Stimulated activated naive CD8-positive, alpha-beta T cell treated with anti-CD3 and anti-CD28 coated beads, Interleukin-15, Interleukin-2, amounts not matched to agents 100 U/mL and 50 U/mL, for 24 hours (primary cell): ENCODE measurements at regions not wholly inside any gene's neighbourhood (a gene's known extent, or its start where the extent isn't known, plus 50 kb on each side); places are given as distances from the start of the nearest gene placed in this dataset.

Source experiments
- ATAC-seq: fragments of 150-1000 bp; cut with Tn5 transposase; one replicate; pipeline ENCODE4 v1.10.0; 2021
- DNase-seq: peaks from one replicate; pipeline ENCODE4 v3.0.0; 2021

DNA sequence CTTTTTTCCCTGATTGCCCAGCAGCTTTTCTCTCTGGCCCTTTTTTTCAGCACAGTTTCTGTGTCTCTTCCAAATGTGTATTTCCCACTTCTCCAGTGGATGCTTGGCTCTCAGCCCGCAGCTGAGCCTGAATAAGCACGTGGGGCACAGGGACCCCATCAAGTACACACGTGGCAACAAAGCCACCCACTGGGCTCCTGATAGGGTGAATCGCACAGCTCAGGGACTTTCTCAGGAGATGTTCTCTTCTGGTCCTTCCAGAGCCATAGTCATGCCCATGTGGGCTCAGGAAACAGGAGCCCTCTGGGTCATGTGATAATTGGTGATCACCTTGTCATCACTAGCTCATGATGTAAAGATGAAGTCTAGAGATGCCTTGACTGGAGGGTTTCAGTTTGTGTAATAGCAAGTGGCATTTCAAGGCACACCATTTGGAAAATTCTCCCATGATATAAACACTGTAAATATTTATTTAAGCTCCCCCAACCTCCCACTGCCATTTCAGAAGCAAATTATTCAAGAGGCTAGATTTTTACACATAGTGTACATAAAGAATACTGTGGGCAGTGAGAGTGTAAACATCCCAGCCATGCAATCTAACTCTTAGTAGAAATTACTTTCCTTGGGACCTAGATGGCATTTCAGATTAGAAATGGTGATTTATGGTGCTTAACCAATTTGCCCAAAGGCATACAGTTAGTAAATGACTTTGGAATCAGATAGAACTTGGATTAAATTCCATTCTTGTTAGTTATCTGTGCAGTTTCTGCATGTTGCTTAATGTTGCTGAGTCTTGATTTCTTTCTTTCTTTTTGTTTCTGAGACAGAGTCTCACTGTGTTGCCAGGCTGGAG lies 597.5 kb downstream of the SLC4A3 start:
- DNase-seq = no peak

DNA sequence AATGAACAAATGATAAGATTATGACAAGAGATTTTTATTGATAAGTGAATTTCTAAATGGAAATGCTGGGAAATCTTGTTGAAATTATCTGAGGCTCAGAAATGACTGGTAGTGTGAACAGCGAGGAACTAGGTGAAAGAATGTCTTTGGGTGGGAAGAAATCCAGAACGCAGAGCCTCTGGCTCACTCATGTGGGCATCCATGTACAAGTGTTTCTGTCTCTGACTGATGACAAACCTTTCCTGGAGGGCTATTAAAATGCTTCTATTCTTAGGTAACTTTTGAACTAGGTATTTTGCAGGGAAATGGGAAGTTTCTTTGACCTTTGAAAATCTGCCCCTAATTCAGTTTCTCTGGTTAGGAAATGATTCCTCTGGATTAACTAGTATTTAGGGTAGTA lies 598.6 kb downstream of the SLC4A3 start:
- ATAC-seq (no peak), DNase-seq (no peak)

More for the DNA sequence above, 597.5 kb downstream of the SLC4A3 start:
- no peak for ATAC-seq

DNA sequence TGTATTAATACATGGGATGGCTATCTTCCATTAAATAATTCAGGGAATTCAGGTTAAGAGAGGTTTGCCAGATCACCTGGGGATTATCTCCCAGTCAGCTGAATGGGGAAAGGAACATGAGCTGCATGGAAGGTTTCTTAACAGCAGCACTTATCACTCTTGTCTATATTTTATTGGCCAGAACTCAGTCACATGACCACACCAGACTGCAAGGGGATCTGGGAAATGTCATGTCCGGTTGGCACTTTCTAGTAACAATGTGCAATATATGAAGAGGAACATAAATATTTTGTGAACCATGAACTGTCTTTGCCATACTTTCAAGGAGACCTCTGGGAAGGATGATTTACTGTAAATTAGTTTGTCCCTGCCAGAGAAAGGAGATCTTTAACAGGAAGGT lies 599.1 kb downstream of the SLC4A3 start:
- ATAC-seq = no peak

DNA sequence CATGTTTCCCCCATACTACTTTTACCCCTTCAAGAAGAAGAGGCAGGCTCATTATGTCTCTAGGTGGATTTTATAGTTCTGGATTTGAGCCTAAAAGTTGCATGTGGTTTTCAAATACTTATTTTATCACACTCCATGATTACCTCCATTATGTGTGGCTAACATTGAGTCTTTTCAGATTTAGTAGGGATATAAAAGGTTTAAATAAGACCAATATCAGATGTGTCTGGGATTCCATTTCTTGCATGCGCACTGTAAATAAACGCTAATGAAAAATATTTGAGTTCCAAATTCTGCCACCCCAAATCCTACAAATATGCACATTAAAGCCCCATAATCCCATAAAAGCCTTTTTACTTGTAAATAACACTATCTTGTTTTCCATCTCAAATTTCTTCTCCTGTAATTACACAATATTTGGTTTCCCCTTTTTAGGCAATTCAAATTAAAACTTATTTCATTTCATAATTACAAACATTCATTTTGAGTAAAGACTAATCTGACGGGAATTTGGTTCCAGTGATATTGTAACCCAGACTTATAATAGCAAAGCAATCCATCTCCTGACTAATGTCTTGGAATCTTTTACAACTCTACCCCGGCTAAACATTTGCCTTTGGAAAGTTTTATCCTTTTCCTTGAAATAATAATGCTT lies 600.0 kb downstream of the SLC4A3 start:
- ATAC-seq (no peak), DNase-seq (no peak)

More for the DNA sequence above, 599.1 kb downstream of the SLC4A3 start:
- DNase-seq = no peak

DNA sequence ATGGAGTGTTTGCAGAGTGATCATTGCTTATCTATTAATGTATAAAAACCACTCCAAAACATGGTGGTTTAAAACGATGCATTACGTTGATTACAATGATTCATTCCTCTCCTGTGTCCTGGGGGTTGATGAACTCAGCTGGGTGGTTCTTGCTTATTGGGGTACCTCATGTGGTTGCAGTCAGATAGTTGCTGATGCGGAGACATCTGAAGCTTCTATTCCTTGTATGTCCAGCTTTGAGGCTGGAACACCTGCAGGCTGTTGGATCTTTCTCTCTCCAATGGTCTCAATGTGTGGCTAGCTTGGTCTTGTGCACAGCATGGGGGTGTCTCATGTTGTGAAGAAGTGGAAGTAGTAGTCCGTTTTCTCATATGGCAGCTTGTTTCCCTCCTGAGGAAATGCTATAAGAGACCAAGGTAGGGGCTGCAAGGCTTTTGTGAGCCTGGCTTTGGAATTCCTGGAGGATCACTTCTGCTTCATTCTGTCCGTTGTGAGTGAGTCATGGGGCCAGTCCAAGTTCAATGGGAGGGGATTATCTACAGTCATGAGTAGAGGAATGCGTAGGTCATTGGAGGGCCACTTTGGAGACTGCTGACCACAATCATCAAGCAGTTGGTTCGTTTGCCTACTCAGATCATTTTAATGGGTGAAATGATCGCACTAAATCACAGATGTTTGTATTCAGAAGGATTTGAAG lies 601.0 kb downstream of the SLC4A3 start:
- ATAC-seq (no peak), DNase-seq (no peak)

DNA sequence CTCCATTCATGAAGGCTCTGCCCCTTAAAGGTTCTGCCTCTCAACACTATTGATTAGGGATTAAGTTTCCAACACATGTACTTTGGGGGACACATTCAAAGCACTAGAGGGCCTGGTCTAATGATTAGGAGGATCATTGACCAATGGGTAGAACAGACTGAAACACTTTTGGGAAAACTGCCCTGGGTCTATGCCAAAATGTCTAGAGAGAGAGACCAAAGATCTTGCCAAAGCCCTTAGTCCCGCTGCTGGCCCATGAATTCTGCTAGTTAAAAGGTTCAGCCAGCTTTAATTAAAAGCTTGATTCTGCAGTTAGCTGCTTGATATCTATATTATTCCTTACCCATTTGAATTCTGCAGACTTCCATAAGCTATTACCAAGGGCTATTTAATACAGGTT lies 613.2 kb downstream of the SLC4A3 start:
- ATAC-seq (no peak), DNase-seq (no peak)

DNA sequence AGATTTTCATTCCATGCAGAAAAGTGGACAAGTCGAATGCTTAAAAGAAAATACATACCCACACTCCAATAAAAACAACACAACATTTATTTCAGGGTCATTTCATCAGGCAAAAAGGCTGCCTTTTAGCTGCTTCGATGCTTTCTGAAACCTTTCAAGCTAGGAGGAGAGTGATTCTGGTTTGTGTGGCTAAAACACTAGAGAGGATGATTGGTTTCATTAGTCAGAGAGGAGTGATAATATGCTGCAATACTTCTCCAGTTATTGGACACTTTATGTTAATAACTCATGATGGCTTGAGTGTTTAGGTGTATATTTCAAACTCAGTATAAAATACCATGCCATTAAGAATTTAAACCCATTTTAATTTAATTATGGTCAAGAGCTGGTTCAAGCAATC lies 614.0 kb downstream of the SLC4A3 start:
- DNase-seq = no peak

DNA sequence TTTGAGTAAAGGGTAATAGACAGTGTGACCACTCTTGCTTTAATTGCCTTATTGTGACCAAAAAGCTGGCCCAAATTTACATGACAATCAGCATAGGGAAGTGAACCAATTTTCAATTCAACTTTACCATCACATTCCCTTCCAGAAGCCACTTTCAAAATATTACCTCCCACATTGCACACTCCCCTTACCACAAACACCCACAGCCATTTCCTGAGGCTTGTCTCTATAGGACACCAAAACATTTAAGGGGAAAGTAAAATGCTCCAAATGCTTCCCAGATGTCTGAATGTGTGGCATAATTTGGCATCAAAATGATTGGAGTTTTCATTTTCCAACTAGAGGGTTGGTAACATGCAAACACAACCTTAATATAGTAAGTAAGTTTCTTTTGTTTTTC lies 616.1 kb downstream of the SLC4A3 start:
- DNase-seq = no peak

More for the DNA sequence above, 614.0 kb downstream of the SLC4A3 start:
- ATAC-seq = no peak

DNA sequence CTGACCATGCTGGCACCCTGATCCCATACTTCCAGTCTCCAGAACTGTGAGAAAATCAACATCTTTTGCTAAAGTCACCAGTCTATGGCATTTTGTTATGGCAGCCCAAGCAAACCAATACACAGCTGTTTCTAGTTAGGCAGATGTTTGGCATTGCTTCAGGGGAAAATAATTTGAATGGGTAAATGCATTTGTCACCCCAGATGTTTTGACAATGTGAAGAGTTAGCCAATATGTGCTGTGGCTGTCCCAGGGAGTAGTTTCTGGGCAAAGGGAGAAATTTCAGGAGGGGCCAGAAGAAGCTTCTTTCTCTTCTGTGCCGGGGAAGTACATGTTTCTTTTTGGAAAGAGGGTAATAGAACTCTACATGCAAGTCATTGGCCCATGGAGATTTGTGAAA lies 619.0 kb downstream of the SLC4A3 start:
- ATAC-seq (no peak), DNase-seq (no peak)

More for the DNA sequence above, 616.1 kb downstream of the SLC4A3 start:
- ATAC-seq = no peak

DNA sequence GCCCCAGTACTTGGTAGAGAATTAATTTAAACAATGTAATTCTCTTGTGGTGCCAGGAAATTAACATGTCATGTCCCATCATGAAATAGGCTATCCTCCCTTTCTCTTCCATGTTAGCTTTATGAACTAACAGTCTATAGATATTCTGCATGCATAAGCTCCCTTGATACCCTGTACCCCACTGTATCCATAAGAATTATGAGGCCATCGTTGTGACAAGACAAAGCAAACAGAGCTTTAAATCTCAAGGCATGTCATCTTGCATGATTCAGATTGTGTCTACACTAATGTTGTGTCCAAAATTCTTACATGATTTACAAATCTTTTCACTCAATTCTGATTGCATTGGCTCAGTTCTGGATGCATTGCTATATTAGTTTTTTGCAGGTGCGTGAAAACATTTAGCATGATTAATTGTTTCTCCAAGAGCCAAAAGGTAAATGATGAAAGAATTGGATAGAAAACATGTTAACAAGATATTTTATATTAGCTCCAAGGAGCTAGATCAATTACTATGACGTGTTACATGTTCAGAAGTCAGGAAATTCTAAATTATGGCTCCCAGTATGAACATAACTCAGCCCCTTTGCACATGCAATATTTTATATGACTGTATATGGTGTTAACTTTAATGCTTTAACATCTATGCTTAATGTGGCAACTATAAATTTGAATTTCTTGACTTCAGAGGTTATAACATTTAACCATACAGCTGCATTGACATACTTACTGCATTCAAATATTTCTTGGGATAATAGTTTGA lies 620.3 kb downstream of the SLC4A3 start:
- DNase-seq (no peak), ATAC-seq (no peak)

DNA sequence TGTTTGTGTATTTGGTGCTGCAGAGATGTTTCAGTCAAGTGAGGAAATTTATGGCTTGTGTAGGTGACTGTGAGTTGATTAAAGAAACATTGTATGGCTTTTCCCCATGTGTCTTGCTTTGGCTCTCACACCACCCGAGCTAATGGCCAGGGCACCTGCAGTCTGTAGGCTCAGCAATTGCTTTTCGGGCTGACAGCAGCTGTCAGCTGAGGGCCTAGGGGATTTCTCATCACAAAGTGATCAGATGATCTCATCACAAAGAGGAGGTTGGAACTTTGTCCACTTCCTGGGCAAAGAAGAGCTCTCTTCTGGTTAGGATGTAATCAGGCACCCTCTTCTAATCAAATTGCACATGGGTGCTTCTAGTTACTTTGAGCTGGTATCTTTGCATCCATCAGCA lies 632.2 kb downstream of the SLC4A3 start:
- no peak for DNase-seq
- no peak for ATAC-seq

DNA sequence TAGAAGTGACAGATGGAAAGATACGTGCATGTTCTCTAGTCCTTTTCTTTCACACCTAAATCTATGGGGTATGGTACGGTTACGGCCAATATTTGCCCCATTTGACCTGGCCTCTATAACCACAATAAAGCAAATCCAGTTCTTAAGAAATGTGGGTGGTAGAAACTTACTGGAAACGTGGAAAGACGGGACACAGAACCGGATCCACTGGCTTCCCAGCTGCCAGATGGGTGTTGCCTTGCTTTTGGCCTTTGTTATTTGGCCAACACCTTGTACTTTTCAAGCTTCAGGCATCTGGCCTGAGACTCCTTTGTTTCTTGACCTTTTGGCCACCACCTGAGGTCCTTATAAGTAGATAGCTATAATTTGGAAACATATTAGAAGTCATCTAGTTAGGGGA lies 635.9 kb downstream of the SLC4A3 start:
- ATAC-seq = no peak
- no peak for DNase-seq

DNA sequence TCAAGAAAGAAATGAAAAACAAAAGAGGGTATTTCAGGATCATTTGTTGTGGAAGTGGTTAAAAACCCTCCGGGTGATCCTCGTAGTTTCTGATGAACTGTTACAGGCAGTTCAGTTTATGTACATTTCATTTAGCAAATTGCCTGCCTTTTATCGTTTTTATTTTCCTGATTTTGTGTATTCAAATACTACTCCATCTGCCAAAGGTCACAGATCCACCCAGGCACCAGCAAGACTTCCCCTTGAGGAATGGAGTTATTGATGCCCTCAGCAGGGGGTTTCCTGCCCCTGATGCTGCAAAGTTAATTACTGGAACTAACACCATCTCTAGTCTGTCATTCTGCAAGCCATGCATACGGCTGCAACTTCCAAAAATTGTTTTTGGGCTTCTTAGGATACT lies 641.9 kb downstream of the SLC4A3 start:
- DNase-seq = no peak
- ATAC-seq = no peak

DNA sequence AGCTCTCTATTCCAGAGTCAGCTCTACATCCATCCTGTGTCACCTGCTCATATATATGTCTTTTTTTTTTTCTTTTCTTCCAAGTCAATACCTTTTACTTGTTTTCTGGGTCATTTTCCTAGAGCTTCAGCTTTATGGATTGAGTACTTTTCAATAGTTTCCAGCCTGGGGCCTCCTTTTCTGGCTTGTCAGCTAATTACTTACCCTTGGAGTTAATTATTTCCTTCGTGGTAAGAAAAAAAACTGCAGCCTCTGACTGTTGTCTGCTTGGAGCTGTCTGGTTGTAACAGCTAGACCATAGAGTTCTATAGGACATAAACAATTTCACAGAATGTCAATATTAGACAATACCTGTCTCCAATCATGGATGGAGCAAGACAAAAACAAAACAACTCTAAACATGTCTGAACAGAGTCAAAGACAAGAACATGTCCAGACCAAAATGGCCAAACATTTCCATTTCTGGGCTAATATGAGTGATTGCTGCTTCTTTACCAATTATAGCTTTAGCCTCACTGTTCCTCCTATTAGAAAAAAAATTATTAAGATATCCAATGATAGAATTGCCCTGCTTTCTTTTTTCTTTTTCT lies 643.1 kb downstream of the SLC4A3 start:
- ATAC-seq (no peak), DNase-seq (no peak)

DNA sequence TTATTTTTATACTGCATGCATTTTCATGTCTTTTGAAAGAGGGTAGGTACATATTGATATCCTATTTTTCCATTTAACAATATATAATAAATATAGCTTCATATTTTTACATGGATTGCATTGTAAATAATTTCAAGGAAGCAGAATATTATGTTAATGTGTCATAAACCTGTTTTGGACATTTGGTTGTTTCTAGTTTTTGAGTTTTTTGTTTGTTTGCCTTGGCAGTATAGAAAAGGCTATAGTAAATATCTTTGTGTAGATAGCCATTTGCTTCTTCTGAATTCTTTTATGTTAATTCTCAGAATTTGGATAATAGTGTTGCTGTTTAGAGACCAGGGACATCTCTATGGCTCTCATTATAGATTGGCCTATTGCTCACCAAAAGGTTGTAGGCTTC lies 645.2 kb downstream of the SLC4A3 start:
- ATAC-seq = no peak
- DNase-seq = no peak

DNA sequence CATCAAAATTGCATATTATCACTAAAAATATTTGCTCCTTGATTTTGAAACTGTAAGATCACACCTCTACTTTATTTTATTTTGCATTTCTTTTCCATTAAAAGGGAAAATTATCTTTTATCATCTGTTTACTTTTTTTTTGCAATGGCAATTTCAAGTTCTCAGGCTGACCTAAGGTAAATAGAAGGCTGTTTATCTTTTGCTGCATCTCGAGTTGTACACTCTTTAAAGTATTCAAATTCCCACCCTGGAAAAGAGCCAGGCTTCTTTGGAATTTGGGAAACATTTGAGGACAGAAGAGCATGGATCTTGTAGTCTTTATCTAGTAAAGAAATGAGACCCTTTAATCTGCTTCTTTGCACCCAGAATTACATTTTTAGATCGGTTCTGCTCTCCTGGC lies 645.7 kb downstream of the SLC4A3 start:
- DNase-seq (no peak), ATAC-seq (no peak)

DNA sequence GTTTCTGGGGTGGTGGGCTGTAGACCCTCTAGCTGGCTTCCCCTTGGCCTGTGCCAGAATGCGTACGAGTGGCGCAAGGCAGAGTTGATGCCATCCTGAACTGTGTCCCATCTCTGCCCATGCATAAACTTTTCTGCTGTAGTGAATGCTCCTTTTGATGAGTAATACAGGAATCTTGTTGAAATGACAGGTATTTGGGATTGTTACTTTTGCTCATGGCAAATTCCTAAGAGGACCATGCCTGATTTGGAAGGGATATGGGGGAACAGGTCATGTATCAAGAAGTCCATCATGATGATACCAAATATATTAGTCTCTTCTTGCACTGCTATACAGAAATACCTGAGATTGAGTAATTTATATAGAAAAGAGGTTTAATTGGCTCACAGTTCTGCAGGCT lies 648.0 kb downstream of the SLC4A3 start:
- DNase-seq (no peak), ATAC-seq (no peak)

DNA sequence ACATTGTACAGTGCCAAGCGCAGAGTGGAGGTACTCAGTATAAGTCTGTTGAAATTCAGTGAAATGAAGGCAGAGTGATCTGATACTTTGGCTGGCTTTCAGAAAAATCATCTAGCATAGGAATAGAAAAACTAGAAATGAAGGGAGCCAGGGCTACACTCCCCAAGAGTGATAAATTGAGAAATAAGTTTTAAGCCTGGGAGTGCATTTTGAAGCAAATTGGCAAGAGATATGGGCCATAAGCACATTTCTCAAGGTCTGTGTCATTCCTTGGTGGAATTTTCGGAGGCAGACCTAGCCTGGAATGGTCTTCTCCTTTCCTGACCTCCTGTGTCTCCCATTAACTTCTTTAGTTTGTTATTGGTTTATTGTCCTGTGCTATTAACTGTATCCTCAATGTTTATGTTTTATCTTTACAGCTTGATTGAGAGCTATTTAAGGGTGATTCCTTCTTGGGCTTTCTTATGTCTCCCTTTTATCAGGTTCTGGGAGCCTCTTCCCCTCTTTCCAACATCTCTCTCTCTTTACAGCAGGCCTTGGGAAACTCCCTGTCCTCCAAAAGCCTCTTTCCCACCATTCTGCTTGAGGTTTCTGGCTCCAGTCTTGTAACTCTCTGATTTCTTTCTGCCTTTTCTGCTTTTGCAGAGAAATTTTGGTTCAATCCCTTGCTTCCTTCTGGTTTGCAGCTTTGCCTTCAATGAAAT lies 649.5 kb downstream of the SLC4A3 start:
- DNase-seq = no peak
- ATAC-seq = no peak

DNA sequence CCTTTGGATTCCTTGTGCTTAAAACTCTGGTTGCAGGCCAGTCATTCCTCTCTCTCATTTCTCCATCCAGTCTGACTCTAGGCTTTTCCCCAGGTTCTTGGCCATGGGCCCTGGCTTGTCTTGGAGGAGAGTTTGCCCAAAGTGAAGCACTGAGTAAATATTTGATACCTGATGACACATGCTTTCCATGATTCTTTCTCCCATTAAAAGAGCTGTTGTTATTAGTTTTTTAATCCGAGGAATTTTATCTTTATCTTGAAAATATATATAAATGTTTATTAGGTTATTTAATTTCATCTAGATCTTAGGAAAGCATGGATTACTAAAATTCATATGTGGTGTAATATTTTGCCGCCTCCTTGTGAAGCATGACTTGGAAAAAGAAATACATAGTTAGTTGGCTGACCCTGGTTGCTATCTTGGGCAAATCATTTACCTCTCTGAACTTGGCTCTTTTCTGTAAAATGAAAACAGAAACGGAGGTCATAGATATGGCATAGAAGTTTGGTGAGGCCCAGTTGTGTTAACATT lies 650.1 kb downstream of the SLC4A3 start:
- no peak for ATAC-seq

DNA sequence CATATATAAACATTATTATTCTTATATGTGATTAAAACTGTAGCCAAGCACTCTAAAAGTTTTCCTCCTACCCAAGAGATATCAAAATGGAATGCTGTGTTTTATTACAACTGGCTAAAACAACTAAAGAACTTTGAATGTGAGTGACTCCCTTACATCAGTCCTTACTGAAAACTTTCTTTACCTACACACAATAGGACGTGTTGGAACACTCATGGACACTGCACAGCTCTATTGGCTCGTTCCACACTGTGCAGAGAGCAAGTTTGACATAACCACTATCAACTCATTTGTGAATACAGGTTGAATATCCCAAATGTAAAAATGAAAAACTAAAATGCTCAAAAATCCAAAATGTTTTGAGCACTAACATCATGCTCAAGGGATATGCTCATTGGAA lies 650.6 kb downstream of the SLC4A3 start:
- no peak for ATAC-seq

More for the DNA sequence above, 650.1 kb downstream of the SLC4A3 start:
- no peak for DNase-seq

DNA sequence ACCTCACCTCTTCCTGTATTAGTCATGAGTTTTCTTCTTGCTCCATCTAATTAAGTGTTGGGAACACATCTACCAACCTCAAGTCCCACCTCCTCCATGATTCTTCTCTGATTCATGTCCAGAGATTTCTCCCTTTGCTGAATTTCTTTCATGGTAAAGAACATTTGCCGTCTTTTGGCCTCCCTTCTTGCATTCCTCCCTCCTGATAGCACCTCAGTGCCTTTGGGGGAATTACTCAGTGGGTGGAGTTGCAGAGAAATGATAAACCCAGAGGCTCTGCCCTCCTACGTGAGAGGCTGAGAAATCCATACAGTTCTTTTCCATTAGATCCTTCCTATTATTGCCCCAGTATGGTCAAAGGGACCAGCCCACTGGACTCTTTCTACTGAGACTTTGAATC lies 651.9 kb downstream of the SLC4A3 start:
- DNase-seq (no peak), ATAC-seq (no peak)

More for the DNA sequence above, 650.6 kb downstream of the SLC4A3 start:
- DNase-seq = no peak
